ENCODE measurements at regions not wholly inside any gene's neighbourhood (a gene's known extent, or its start where the extent isn't known, plus 50 kb on each side); places are given as distances from the start of the nearest gene placed in this dataset.

GRCh38 chr14:71783088-71783487 lies 149.1 kb upstream of the RGS6 start:
- Histone ChIP-seq H3K4me3 (ENCODE audit: low read length) (no peak overlapping the region), H3K9ac (ENCODE audit: low read length) (no peak overlapping the region), H3F3A (ENCODE audit: insufficient read depth, low read length, poor library complexity, severe bottlenecking) (no peaks in the 10 kb centered on the region), H3K4me2 (ENCODE audit: low read length) (no peak overlapping the region), H3K27ac (ENCODE audit: low read length) (no peak overlapping the region), H3K79me2 (replicated peaks; ENCODE audit: insufficient read depth, low read length) (no peaks in the 10 kb centered on the region), H3K9me2 (ENCODE audit: insufficient read depth, low read length) (no peaks in the 10 kb centered on the region), H2AFZ (ENCODE audit: low read depth, low read length) (no peak overlapping the region), H3K36me3 (ENCODE audit: insufficient read depth, low read length) (no peaks in the 10 kb centered on the region), H3K27me3 (ENCODE audit: insufficient read depth, low read depth, low read length) (no peaks in the 10 kb centered on the region), H3K9me3 (ENCODE audit: low read length) (no peaks in the 10 kb centered on the region), H4K20me1 (ENCODE audit: insufficient read depth) (no peaks in the 10 kb centered on the region)
- TF ChIP-seq MXI1 (conservative IDR thresholded peaks at IDR 0.05; ENCODE audit: poor library complexity, severe bottlenecking) (no peak), EZH2 (IDR thresholded peaks at IDR 0.05; ENCODE audit: borderline replicate concordance, insufficient read depth, low read length, poor library complexity, severe bottlenecking) (no peak)
- TF ChIP-seq, protein P1, sequence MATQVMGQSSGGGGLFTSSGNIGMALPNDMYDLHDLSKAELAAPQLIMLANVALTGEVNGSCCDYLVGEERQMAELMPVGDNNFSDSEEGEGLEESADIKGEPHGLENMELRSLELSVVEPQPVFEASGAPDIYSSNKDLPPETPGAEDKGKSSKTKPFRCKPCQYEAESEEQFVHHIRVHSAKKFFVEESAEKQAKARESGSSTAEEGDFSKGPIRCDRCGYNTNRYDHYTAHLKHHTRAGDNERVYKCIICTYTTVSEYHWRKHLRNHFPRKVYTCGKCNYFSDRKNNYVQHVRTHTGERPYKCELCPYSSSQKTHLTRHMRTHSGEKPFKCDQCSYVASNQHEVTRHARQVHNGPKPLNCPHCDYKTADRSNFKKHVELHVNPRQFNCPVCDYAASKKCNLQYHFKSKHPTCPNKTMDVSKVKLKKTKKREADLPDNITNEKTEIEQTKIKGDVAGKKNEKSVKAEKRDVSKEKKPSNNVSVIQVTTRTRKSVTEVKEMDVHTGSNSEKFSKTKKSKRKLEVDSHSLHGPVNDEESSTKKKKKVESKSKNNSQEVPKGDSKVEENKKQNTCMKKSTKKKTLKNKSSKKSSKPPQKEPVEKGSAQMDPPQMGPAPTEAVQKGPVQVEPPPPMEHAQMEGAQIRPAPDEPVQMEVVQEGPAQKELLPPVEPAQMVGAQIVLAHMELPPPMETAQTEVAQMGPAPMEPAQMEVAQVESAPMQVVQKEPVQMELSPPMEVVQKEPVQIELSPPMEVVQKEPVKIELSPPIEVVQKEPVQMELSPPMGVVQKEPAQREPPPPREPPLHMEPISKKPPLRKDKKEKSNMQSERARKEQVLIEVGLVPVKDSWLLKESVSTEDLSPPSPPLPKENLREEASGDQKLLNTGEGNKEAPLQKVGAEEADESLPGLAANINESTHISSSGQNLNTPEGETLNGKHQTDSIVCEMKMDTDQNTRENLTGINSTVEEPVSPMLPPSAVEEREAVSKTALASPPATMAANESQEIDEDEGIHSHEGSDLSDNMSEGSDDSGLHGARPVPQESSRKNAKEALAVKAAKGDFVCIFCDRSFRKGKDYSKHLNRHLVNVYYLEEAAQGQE (IDR thresholded peaks at IDR 0.05; ENCODE audit: borderline replicate concordance), result no peak

DNA sequence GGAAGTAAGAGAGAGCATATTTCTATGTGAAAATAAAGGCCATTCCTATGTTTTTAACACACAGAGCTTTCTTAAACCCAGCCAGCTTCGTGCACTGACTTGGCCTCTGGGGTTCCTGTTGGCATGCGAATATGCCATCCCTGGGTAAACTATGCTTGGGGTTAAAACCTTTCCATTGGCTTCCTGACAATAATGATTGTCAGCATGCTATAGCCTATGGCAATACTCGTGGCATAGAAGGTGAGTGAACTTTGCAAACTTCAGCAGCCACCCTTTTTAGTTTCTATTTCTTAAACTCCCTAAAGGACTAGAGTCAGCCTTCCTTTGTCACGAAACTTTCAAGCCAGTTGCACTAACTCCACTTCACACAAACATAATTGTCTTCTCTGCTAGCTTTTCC lies 148.4 kb upstream of the RGS6 start:
- Histone ChIP-seq H4K20me1 (ENCODE audit: insufficient read depth) (no peaks in the 10 kb centered on the region), H3F3A (ENCODE audit: insufficient read depth, low read length, poor library complexity, severe bottlenecking) (no peaks in the 10 kb centered on the region), H3K79me2 (replicated peaks; ENCODE audit: insufficient read depth, low read length) (no peaks in the 10 kb centered on the region), H3K9me3 (ENCODE audit: low read length) (no peaks in the 10 kb centered on the region), H3K9ac (ENCODE audit: low read length) (no peak overlapping the region), H3K27me3 (ENCODE audit: insufficient read depth, low read depth, low read length) (no peaks in the 10 kb centered on the region), H3K27ac (ENCODE audit: low read length) (no peak overlapping the region), H3K4me2 (ENCODE audit: low read length) (no peak overlapping the region), H3K4me3 (ENCODE audit: low read length) (no peak overlapping the region), H3K36me3 (ENCODE audit: insufficient read depth, low read length) (no peaks in the 10 kb centered on the region), H3K9me2 (ENCODE audit: insufficient read depth, low read length) (no peaks in the 10 kb centered on the region), H2AFZ (ENCODE audit: low read depth, low read length) (no peak overlapping the region)
- TF ChIP-seq POLR2AphosphoS5 (IDR thresholded peaks at IDR 0.05) (no peak), SMC3 (conservative IDR thresholded peaks at IDR 0.05; ENCODE audit: poor library complexity) (no peak), MXI1 (conservative IDR thresholded peaks at IDR 0.05; ENCODE audit: poor library complexity, severe bottlenecking) (no peak), EP300 (conservative IDR thresholded peaks at IDR 0.05; ENCODE audit: poor library complexity, severe bottlenecking) (no peak), TAF1 (IDR thresholded peaks at IDR 0.05; ENCODE audit: low read depth) (no peak), EZH2 (IDR thresholded peaks at IDR 0.05; ENCODE audit: borderline replicate concordance, insufficient read depth, low read length, poor library complexity, severe bottlenecking) (no peak), RAD21 (conservative IDR thresholded peaks at IDR 0.05) (no peak), CTCF (IDR thresholded peaks at IDR 0.05; ENCODE audit: poor library complexity, severe bottlenecking) (no peak)
- TF ChIP-seq, protein P1 (IDR thresholded peaks at IDR 0.05; ENCODE audit: borderline replicate concordance), result no peak
